GM23338 (cell line): ENCODE measurements at regions not wholly inside any gene's neighbourhood (a gene's known extent, or its start where the extent isn't known, plus 50 kb on each side); places are given as distances from the start of the nearest gene placed in this dataset.

Experiments used
- ATAC-seq: fragments of 200-7000 bp; cut with Tn5 transposase; 3 replicates; pipeline ENCODE4 v1.9.1; 2020
- DNase-seq: peaks from one replicate; pipeline ENCODE4 v3.0.0-alpha.2; 2015; ENCODE audit warnings: low spot score
- H2AFZ ChIP-seq: fragments of 200-600 bp; sonication (generic); 2 replicates; pipeline ENCODE4 v1.8.0; 2016; ENCODE audit warnings: antibody characterized with exemption, mild to moderate bottlenecking, moderate library complexity
- H3F3A ChIP-seq: fragments of 200-600 bp; sonication (generic); replicated peaks from 2 replicates; pipeline ENCODE4 v1.8.0; 2017; ENCODE audit warnings: antibody characterized with exemption, mixed run types, low read depth
- H3K27ac ChIP-seq: fragments of 200-600 bp; sonication (generic); 2 replicates; pipeline ENCODE4 v1.6.1; 2016; ENCODE audit warnings: low read depth
- H3K27me3 ChIP-seq: fragments of 200-600 bp; sonication (generic); 2 replicates; pipeline ENCODE4 v1.8.0; 2016; ENCODE audit warnings: mild to moderate bottlenecking, mixed run types, moderate library complexity; ENCODE audit not compliant: insufficient read depth
- H3K36me3 ChIP-seq: fragments of 200-600 bp; sonication (generic); 2 replicates; pipeline ENCODE4 v1.8.0; 2016; ENCODE audit warnings: mild to moderate bottlenecking; ENCODE audit not compliant: insufficient read depth
- H3K4me1 ChIP-seq: fragments of 200-600 bp; sonication (generic); 2 replicates; pipeline ENCODE4 v1.8.0; 2016; ENCODE audit warnings: mild to moderate bottlenecking, moderate library complexity; ENCODE audit not compliant: insufficient read depth
- H3K4me2 ChIP-seq: fragments of 200-600 bp; sonication (generic); 2 replicates; pipeline ENCODE4 v1.7.1; 2017; ENCODE audit warnings: mixed run types
- H3K4me3 ChIP-seq: fragments of 200-600 bp; sonication (generic); 2 replicates; pipeline ENCODE4 v1.6.1; 2016; ENCODE audit warnings: mixed run types
- H3K79me2 ChIP-seq: fragments of 200-600 bp; sonication (generic); replicated peaks from 2 replicates; pipeline ENCODE4 v1.8.0; 2017; ENCODE audit warnings: mild to moderate bottlenecking; ENCODE audit not compliant: insufficient read depth
- H3K9me2 ChIP-seq: fragments of 200-600 bp; sonication (generic); 2 replicates; pipeline ENCODE4 v1.8.0; 2017; ENCODE audit not compliant: insufficient read depth
- H4K20me1 ChIP-seq: fragments of 200-600 bp; sonication (generic); replicated peaks from 2 replicates; pipeline ENCODE4 v1.8.0; 2017; ENCODE audit warnings: mild to moderate bottlenecking; ENCODE audit not compliant: insufficient read depth
- H3K27ac Mint-ChIP-seq: 2 replicates; pipeline ENCODE4 v1.8.0; 2020; ENCODE audit warnings: inconsistent platforms, mild to moderate bottlenecking, moderate library complexity, mixed read lengths
- H3K27me3 Mint-ChIP-seq: 3 replicates; pipeline ENCODE4 v1.8.0; 2022; ENCODE audit warnings: low read depth, mild to moderate bottlenecking, moderate library complexity, mixed read lengths, inconsistent platforms; ENCODE audit not compliant: insufficient read depth, poor library complexity
- H3K36me3 Mint-ChIP-seq: 3 replicates; pipeline ENCODE4 v1.8.0; 2021; ENCODE audit warnings: low read depth, mild to moderate bottlenecking, inconsistent platforms, moderate library complexity, mixed read lengths
- H3K4me1 Mint-ChIP-seq: 3 replicates; pipeline ENCODE4 v1.8.0; 2020; ENCODE audit warnings: mild to moderate bottlenecking, inconsistent platforms, mixed read lengths
- H3K4me3 Mint-ChIP-seq: 3 replicates; pipeline ENCODE4 v1.8.0; 2021; ENCODE audit warnings: moderate library complexity, mild to moderate bottlenecking, inconsistent platforms, mixed read lengths
- H3K9me3 Mint-ChIP-seq: 3 replicates; pipeline ENCODE4 v1.8.0; 2020; ENCODE audit warnings: moderate library complexity, mild to moderate bottlenecking, inconsistent platforms, mixed read lengths
- EZH2 ChIP-seq: fragments of 200-600 bp; sonication (generic); IDR thresholded peaks from one replicate; pipeline ENCODE4 v1.8.0; 2017; ENCODE audit warnings: antibody characterized with exemption, mild to moderate bottlenecking, low read depth; ENCODE audit not compliant: unreplicated experiment
- EZH2phosphoT487 ChIP-seq: fragments of 200-600 bp; sonication (generic); IDR thresholded peaks from one replicate; pipeline ENCODE4 v1.8.1; 2018; ENCODE audit warnings: antibody characterized with exemption; ENCODE audit not compliant: unreplicated experiment
- JUNB ChIP-seq: IDR thresholded peaks from one replicate; pipeline ENCODE4 v1.6.1; 2016; ENCODE audit warnings: antibody characterized with exemption; ENCODE audit not compliant: unreplicated experiment
- NANOG ChIP-seq: IDR thresholded peaks from 2 replicates; pipeline ENCODE4 v1.6.1; 2016; ENCODE audit warnings: antibody characterized with exemption, borderline replicate concordance
- POLR2AphosphoS5 ChIP-seq: IDR thresholded peaks from 2 replicates; pipeline ENCODE4 v1.6.1; 2016; ENCODE audit warnings: antibody characterized with exemption, low read depth
- STAT1 ChIP-seq: IDR thresholded peaks from one replicate; pipeline ENCODE4 v1.6.1; 2016; ENCODE audit warnings: antibody characterized with exemption; ENCODE audit not compliant: unreplicated experiment
- ZNF114 ChIP-seq: fragments of 250-450 bp; sonication (Bioruptor Pico); IDR thresholded peaks from 2 replicates; pipeline ENCODE4 v1.5.0; 2020; ENCODE audit warnings: mild to moderate bottlenecking, moderate library complexity
- TF ChIP-seq, protein P1 (sequence below): IDR thresholded peaks from one replicate; pipeline ENCODE4 v1.6.1; 2018; ENCODE audit warnings: antibody characterized with exemption; ENCODE audit not compliant: unreplicated experiment
- TF ChIP-seq, protein P2 (sequence below), 2 experiments: fragments of 200-600 bp in 1 of 2; sonication (generic) in 1 of 2; conservative IDR thresholded peaks; 2 replicates each; pipeline versions ENCODE4 v1.5.1 to v1.6.1; 2016 to 2017; ENCODE audit warnings: antibody characterized with exemption in 2 of 2, low read depth in 2 of 2, mild to moderate bottlenecking in 2 of 2, moderate library complexity in 1 of 2
- TF ChIP-seq, protein P3 (sequence below): IDR thresholded peaks from 2 replicates; pipeline ENCODE4 v1.6.1; 2016; ENCODE audit warnings: antibody characterized with exemption

DNA sequence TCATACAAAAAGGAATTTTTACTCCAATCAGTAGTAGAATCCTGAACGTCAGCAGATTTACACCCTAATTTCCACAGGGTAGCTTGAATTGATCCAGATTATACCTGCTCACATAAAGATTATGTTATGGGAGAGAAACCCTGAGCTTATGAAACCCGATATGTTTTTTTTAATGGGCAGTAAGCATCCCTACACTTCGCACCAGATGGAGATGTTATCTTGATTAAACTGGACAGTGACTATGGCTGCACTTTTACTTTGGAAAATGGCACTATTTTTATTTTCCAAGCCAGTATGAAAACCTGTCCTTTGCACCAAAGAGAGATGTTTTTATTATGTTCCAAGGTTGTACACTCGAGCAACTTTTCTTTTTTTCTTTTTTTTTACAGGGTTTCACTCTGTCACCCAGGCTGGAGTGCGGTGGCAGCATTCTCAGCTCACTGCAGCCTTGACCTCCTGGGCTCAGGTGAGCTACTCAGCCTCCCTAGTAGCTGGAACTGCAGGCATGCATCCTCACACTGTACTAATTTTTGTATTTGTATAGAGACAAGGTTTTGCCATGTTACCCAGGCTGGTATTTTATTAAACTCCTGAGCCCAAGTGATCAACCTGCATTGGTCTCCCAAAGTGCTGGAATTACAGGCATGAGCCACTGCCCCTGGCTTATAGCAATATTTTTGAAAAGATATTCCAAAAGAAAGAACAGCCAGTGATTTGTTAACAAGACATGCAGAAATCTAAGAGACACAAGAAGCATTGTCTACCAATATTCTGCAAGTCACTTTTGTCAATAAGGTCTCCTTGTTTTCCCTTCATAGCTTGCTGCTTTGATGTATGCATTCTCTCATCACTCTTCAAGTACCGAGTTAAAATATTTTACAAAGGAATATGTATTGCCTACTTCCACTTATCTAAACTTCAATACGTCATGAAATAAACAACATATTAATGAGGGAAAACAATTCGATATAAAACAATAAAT is 1412.6 kb downstream of the ZPLD1 start (continued):
- TF ChIP-seq, protein P1, sequence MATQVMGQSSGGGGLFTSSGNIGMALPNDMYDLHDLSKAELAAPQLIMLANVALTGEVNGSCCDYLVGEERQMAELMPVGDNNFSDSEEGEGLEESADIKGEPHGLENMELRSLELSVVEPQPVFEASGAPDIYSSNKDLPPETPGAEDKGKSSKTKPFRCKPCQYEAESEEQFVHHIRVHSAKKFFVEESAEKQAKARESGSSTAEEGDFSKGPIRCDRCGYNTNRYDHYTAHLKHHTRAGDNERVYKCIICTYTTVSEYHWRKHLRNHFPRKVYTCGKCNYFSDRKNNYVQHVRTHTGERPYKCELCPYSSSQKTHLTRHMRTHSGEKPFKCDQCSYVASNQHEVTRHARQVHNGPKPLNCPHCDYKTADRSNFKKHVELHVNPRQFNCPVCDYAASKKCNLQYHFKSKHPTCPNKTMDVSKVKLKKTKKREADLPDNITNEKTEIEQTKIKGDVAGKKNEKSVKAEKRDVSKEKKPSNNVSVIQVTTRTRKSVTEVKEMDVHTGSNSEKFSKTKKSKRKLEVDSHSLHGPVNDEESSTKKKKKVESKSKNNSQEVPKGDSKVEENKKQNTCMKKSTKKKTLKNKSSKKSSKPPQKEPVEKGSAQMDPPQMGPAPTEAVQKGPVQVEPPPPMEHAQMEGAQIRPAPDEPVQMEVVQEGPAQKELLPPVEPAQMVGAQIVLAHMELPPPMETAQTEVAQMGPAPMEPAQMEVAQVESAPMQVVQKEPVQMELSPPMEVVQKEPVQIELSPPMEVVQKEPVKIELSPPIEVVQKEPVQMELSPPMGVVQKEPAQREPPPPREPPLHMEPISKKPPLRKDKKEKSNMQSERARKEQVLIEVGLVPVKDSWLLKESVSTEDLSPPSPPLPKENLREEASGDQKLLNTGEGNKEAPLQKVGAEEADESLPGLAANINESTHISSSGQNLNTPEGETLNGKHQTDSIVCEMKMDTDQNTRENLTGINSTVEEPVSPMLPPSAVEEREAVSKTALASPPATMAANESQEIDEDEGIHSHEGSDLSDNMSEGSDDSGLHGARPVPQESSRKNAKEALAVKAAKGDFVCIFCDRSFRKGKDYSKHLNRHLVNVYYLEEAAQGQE, result no peak
- TF ChIP-seq POLR2AphosphoS5 (no peak), EZH2 (no peak), NANOG (no peak)
- TF ChIP-seq, protein P2, sequence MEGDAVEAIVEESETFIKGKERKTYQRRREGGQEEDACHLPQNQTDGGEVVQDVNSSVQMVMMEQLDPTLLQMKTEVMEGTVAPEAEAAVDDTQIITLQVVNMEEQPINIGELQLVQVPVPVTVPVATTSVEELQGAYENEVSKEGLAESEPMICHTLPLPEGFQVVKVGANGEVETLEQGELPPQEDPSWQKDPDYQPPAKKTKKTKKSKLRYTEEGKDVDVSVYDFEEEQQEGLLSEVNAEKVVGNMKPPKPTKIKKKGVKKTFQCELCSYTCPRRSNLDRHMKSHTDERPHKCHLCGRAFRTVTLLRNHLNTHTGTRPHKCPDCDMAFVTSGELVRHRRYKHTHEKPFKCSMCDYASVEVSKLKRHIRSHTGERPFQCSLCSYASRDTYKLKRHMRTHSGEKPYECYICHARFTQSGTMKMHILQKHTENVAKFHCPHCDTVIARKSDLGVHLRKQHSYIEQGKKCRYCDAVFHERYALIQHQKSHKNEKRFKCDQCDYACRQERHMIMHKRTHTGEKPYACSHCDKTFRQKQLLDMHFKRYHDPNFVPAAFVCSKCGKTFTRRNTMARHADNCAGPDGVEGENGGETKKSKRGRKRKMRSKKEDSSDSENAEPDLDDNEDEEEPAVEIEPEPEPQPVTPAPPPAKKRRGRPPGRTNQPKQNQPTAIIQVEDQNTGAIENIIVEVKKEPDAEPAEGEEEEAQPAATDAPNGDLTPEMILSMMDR (conservative IDR thresholded peaks at IDR 0.05; ENCODE audit: low read depth in 2 of 2), result no peak

DNA sequence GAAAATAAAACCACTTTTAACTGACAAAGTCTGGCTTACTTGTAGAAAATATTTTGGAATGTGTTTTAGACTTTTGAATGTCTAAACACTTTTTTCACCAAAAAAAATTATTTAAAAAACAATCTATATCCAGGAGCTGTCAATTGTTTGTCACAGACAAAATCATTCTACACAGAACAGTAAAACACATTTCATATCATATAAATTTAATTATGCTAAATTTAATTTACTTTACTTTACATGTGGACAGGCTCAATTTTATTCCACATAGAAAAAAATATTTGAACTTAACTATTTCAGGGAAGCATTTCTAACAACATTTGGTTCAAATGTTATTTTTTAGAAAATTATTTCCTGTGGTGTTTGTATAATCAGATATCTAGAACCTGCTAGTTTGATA is 1417.0 kb downstream of the ZPLD1 start:
- no peak overlapping the region for H3K4me2 ChIP-seq
- Mint-ChIP-seq H3K4me3 (no peak overlapping the region), H3K27ac (no peak overlapping the region), H3K4me1 (0 out of 3 replicates have a peak, but pooled peaks cover 2% of the 10 kb centered on the region), H3K9me3 (no peaks in the 10 kb centered on the region), H3K27me3 (no peaks in the 10 kb centered on the region), H3K36me3 (no peaks in the 10 kb centered on the region)
- H3K4me1 ChIP-seq, result no peaks in the 10 kb centered on the region
- DNase-seq, result no peak
- H3K27ac ChIP-seq, result no peak overlapping the region
- no peaks in the 10 kb centered on the region for H3K9me2 ChIP-seq
- ATAC-seq, result no peak
- H4K20me1 ChIP-seq, result no peaks in the 10 kb centered on the region
- H3K79me2 ChIP-seq, result no peaks in the 10 kb centered on the region
- H3F3A ChIP-seq, result no peaks in the 10 kb centered on the region
- no peaks in the 10 kb centered on the region for H3K36me3 ChIP-seq
- no peak overlapping the region for H3K4me3 ChIP-seq
- no peaks in the 10 kb centered on the region for H3K27me3 ChIP-seq
- no peak overlapping the region for H2AFZ ChIP-seq
- TF ChIP-seq STAT1, result no peak
- no peak for TF ChIP-seq EZH2phosphoT487
- no peak for TF ChIP-seq JUNB
- TF ChIP-seq, protein P1, result no peak
- TF ChIP-seq, protein P2 (conservative IDR thresholded peaks at IDR 0.05; ENCODE audit: low read depth in 2 of 2), result no peak
- TF ChIP-seq, protein P3, sequence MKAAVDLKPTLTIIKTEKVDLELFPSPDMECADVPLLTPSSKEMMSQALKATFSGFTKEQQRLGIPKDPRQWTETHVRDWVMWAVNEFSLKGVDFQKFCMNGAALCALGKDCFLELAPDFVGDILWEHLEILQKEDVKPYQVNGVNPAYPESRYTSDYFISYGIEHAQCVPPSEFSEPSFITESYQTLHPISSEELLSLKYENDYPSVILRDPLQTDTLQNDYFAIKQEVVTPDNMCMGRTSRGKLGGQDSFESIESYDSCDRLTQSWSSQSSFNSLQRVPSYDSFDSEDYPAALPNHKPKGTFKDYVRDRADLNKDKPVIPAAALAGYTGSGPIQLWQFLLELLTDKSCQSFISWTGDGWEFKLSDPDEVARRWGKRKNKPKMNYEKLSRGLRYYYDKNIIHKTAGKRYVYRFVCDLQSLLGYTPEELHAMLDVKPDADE, result no peak
- no peak for TF ChIP-seq NANOG
- no peak for TF ChIP-seq ZNF114 (CRISPR knock-in tag)
- no peak for TF ChIP-seq EZH2
- TF ChIP-seq POLR2AphosphoS5, result no peak
